WI38 (cell line): ENCODE measurements at regions not wholly inside any gene's neighbourhood (a gene's known extent, or its start where the extent isn't known, plus 50 kb on each side); places are given as distances from the start of the nearest gene placed in this dataset.
"Not testable (repeated sequence)": the region's sequence is repeated elsewhere in the genome, so short reads cannot be mapped to it uniquely, and the experiment has no call there.

Experiments
- H3K4me3 ChIP-seq: 2 replicates; pipeline ENCODE4 v1.5.1; 2011; ENCODE audit warnings: low read depth, mild to moderate bottlenecking, control low read depth, low read length

DNA sequence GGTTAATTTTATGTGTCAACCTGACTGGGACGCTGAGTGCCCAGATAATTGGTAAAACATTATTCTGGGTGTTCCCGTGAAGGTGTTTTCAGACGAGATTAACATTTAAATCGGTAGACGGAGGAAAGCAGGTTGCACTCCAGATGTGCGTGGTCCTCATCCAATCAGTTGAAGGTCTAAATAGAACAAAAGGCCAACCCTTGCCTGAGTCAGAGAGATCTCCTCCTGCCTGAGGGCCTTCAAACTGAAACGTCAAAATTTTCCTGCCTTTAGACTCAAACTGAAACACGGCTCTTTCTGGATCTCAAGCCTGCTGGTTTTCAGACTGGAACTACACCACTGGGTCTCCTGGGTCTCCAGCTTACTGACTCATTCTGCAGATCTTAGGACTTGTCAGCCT, 70.9 kb downstream of the NPIPA5 start:
- H3K4me3 ChIP-seq: not testable (repeated sequence)

DNA sequence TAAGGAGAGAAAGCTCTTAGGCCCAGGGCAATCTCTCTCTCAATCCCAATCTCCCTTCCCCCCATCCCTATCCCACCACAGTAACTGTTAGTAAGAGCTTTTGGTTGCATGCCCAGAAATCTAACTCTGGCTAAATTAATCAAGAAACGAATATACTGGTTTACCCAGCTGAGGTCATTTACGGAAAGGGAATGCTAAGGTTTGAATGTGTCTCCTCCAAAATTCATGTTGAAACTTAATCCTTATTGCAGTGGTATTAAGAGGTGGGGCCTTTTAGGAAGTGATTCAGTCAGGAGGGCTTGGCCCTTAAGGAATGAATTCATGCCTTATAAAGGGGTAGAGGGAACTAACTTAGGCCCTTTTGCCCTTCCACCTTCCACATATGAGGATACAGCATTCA, 72.2 kb downstream of the NPIPA5 start:
- not testable (repeated sequence) for H3K4me3 ChIP-seq

DNA sequence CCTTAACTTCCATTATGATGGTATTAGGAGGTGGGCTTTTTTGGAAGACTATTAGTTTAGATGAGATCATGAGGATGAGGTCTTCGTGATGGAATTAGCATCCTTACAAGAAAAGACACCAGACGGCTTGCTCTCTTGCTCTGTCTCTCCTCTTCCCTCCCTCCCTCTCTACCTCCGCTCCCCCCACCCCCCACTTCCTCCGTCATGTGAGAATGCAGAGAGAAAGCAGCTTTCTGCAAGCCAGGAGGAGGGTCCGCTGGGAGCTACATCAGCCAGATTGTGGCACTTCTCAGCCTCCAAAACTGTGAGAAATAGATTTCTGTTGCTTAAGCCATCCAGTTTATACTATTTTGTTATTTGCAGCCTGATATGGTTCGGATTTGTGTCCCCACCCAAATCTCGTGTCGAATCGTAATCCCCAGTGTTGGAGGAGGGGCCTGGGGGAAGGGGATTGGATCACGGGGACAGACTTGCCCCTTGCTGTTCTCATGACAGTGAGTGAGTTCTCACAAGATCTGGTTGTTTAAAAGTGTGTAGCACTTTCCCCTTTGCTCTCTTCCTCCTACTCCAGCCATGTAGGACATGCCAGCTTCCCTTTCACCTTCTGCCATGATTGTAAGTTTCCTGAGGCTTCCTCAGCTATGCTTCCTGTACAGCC, 74.3 kb downstream of the NPIPA5 start:
- H3K4me3 ChIP-seq: not testable (repeated sequence)

DNA sequence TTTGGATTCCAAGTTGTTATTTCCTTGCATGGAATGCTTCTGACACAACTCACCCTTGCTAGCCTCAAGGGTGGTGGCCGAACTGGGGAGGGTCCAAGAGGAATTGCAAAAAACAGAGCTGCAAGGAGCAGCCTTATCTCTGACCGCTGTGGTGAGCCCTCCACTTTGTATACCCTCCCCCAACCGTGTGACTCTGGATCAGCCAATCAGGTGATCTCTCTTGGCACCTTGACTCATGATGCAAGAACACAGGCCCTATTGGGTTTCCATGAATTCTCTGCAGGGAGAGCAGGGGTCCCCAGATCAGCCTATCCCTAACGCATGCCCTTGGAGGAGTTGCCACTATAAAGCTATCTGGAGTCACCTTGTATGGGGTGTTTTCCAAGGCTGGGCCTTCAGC, 81.0 kb downstream of the NPIPA5 start:
- H3K4me3 ChIP-seq: not testable (repeated sequence)

DNA sequence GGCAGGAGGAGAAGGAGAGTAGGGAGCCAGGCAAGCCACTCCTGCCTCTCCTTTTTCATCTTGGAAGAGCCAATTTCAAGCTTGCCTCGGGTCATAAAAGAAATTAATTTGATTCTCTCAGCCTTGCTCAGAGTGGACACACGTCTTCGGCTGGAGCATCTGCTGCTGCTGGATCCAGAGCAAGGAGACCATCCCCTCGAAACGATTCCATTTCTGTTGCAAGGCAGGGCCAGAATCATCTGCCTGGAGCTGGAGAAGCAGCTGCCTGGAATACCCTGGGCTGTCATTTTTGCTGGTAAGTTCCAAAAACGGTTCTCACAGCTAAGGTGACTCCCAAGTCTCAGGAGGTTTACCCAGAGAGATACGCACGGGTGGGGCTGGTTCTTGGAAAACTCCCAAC, 103.3 kb downstream of the NPIPA5 start:
- H3K4me3 ChIP-seq: not testable (repeated sequence)

DNA sequence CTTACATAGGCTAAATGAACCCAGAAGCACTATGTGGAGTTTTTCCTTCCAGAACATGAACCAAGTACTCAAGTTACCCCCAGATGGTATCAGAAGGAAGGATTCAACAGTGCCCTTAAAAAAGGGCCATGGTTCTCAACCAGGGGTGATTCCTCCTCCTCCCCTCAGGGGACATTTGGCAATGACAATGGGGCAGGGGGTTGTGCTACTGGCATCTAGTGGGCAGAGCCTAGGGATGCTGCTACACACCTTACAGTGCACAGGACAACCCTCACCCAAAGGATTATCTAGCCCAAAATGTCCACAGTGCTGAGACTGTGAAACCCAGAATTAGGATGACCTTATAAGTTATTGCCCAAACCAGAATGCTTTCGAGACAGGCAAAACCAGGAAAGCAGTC, 104.1 kb downstream of the NPIPA5 start:
- H3K4me3 ChIP-seq: not testable (repeated sequence)

DNA sequence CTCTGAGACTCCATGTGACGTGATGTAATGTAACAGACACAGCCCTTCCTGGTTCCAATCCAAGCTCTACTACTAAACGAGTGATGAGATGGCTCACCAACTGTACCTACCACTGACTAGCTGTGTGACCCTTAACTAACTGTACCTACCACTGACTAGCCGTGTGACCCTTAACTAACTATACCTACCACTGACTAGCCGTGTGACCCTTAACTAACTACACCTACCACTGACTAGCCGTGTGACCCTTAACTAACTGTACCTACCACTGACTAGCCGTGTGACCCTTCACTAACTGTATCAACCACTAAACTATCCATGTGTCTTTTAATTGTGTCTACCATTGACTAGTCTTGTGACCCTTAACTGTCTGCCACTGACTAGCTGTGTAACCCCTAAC, 111.2 kb downstream of the NPIPA5 start:
- not testable (repeated sequence) for H3K4me3 ChIP-seq

DNA sequence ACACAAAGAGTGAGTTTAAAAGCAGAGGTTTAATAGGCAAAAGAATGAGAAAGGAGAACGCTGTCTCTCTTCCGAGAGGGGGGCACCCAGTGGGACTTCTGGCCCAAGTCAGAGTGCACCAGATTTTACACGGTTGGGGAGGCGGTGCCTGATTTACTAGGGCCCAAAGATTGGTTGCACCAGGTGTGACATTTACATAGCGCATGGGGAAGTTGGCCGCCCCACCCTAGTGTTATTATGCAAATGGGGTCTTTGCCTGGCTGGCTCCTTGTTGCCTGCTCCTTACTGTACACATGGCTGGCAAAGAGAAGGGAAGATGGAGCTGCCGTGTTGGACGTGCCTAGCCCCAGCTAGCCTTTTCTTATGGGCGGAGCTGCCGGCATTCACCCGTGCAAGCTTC, 115.9 kb downstream of the NPIPA5 start:
- not testable (repeated sequence) for H3K4me3 ChIP-seq

DNA sequence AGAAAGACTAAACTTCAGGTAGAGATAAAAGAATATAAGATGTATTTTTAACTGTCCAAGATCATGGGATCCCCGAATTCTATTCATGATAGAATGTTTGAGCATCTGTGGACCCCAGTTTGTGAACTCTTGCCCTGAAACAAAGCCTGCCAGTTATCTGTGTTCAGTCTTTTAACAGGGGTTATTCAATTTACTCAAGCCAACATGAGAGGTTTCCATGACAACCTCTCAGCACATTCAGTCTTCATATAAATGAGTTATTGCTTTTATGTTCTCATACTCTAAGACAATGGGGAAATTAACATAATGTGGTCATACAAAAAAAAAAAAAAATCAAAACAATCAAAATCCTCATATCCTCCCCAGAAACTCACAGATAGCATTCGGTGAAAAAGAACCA, 130.1 kb downstream of the NPIPA5 start:
- not testable (repeated sequence) for H3K4me3 ChIP-seq

DNA sequence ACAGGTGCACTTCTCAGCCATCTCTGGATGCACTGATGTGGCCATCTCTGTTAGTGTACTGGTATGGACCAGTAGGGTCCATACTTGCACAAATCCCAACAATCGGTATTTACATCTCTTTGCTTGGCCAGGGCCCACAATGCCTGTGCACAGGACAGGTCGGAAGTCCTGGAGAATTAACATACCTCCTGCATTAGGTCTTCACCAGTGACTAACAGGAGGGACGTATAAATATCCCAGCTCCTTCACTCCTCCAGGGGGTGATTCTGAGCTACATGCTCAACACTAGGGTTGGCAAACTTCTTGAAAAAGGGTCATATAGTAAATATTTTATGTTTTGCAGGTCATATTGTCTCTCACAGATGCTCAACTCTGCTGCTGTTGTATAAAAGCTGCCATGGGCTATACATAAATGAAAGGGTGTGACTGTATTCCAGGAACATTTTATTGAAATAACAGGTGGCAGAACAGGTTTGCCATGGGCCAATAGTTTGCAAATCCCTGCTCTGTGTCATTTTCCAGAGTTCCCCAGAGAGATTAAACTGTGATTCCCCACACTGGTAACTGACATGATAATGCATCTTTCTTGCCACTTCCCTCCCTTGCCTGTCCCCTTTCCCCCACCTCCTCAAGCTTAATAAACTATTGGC, 141.3 kb downstream of the NPIPA5 start:
- not testable (repeated sequence) for H3K4me3 ChIP-seq

DNA sequence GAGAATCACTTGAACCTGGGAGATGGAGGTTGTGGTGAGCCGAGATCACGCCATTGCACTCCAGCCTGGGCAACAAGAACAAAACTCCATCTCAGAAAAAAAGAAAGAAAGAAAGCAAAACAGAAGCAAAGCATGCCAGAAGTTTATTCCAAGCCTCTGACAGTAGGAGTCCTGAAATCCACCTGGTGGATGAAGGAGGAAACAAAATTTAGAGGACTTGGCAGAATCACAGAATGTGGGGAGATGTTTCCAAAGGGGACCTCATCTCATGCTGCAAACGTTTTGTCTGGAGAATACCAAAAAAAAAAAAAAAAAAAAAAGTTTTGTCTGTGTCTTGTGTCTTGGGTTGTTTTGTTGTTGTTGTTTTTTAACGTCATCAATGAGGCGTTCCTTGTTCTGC, 141.1 kb upstream of the RRN3 start:
- not testable (repeated sequence) for H3K4me3 ChIP-seq

DNA sequence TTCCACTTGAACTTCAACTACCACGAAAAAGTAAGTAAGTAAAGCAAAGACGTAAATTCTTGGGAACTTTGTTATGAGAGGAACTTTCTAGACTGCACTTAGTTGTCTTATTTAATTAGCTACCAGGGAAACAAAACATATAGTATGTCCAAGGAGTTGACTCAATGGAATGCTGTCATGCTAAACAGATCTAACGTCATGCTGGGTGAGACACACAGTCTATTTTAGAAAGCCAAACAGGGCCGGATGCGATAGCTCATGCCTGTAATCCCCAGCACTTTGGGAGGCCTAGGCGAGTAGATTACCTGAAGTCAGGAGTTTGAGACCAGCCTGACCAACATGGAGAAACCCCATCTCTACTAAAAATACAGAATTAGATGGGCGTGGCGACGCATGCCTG, 140.6 kb upstream of the RRN3 start:
- H3K4me3 ChIP-seq: not testable (repeated sequence)

DNA sequence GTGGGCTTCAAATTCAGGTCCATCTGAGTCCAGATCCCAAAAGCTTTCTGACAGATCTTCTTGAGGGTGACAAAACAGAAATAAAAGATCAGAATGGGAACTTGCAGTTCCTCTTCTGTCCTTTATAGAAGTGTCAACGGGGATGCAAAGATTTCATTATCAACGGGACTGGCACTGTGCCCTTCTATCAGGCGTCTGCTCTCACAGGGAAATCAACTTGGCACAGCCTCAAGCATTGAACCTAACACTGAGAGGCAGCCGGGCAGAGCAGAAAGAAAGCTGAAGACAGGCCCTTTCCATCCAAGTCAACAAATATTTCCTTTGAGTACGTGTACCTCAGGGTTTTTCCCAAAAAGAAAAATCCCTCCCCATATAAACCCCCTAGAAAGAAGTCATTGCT, 136.4 kb upstream of the RRN3 start:
- not testable (repeated sequence) for H3K4me3 ChIP-seq

DNA sequence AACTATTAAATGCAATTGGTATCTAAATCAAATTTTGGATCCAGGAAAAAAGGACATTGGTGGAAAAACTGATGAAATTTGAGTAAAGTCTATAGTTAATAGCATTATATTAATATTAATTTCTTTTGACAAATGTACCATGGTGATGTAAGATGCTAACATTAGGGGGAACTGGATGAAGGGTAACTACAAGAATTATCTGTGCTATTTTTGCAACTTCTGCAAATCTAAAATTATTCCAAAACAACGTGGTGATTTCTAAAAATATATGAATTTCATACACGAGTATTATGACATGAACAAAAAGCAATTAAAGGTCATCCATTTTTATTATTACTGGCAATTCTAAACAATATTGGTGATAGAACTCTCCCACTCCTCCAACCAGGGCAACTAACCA, 135.6 kb upstream of the RRN3 start:
- H3K4me3 ChIP-seq: not testable (repeated sequence)

DNA sequence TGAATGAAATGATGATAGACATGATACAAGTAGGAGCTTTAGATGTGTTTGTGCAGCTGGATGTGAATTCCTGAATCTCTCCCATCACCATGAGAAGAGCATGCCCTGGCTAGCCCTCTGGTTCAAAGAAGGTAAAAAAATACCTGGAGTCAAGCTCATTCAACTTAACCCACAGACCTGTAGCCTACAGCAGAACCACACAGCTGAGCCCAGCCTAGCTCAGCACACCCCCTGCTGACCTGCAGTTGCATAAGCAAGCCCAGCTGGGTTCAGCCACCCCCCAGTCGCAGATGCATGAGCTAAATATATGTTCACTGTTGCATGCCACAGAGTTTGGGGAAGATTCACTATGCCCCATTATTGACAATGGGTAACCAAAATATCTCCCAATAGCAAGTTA, 130.6 kb upstream of the RRN3 start:
- H3K4me3 ChIP-seq: not testable (repeated sequence)

DNA sequence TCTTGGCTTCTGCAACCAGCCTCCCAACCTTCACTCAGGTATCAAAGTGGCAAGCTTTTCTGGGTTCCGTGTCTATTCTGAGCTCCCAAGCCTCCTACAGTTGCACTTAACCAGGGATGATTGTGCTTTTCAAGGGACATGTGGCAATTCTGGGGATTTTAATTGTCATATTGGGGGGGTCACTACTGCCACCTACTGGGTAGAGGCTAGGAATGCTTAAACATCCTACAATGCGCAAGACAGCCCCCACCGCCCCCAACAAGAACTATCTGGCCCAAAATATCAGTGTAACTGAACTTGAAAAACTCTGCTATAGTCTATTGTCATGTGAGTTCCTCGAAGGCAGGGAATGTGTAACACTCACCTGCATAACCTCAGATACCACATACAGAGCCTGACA, 129.3 kb upstream of the RRN3 start:
- H3K4me3 ChIP-seq: not testable (repeated sequence)
